HG02642 (cell line): ENCODE measurements at regions not wholly inside any gene's neighbourhood (a gene's known extent, or its start where the extent isn't known, plus 50 kb on each side); places are given as distances from the start of the nearest gene placed in this dataset.

Experiments
- ATAC-seq: cut with Tn5 transposase; IDR thresholded peaks from one replicate; pipeline ENCODE4 v1.9.1; 2021; ENCODE audit warnings: mild to moderate bottlenecking; ENCODE audit not compliant: unreplicated experiment, poor library complexity

DNA sequence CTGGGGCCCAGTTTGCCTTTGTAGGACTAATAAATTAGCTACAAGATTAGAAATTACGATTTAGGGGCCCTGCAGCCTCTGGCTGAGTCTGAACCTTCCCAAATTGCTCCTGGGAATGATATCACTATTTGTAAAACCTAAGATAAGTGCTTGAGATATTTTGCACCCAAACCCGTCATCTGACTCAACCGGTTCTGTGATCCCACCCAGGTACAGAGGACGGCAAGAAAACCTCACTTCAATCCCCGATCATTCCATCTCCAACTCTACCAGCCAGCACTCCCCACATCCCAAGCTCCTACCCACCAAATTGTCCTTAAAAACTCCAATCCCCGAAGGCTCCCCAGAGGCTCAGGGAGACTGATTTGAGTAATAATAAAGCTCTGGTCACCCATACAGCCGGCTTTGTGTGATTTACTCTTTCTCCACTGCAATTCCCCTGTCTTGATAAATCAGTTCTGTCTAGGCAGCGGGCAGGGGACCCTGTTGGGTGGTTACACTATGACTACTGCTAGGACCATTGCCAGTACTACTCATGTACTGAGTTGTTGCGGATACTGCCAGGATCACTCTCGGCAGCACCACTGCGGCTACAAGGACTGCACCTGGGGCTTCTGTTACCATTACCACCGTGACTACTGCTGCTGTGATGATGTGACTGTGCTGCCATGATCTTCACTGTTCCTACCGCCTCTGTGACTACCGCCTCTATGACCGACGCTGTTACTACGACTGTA is 73.1 kb downstream of the IRF8 start:
- ATAC-seq: no peak

DNA sequence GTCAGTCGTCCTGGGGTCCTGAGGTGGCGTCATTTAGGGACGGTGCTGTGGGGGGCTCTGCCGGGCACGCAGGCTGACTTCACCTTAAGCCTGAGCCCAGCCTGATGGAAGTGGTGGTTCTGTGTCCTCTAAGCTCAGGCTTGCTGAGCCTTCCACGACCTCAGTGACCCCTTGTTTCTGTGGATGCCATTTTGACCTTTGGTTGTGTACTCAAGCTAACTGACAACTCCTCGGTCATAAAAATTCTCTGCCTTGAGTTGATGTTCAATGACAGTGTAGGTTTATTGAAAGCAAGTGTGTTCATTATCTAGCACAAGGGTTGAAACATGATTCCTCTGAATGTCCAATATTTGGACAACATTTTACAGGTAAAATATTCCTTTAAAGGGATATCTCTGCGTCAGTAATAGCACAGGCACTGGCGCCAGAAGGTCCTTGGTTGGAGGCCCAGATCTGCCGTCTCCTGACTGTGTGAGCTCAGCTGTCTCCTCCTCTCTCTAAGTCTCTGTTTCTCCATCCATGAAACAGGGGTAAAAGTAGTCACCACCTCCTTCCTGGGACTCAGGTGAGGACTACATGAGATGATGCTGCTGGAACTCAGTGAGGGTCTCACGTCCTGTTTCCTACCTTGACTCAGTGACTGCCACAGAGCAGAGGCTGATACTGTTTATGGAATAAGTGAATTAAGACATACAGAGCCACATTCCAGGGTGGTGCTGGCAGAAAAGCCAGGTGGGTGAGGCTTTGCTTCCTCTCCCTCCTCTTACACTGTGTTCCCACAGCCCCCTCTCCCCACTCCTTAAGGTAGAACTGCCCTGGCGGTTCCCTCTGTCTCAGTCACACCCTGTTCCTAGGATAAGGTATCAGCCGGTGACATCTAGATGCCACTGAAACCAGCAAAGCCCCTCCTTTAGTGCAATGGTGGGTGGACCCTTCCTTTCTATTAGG is 75.7 kb downstream of the IRF8 start:
- ATAC-seq: no peak

DNA sequence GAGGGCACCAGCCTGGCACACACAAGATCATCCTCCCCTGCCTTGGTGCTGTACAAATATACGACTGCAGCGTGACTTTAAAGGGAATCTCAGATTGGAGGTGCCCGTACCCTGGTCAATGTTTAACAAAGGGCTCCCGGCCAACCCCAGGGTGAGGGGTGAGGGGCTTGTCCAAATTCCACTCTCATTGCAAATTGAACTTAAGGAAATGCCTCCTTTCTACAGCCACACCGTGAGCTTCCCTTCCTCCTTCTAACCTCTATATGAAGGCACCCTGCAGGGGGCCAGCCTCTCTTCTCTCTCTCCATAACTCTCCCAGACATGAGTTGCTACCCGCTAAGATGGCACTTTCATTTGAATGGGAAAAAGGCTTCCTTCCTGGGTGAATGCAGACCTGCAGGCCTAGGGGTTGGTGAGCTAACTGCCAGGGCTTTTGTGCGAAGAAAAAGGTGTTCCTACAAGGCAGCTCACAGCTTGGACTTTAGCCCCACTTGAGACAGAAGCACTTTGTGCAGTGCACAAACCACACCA is 76.6 kb downstream of the IRF8 start:
- no peak for ATAC-seq

DNA sequence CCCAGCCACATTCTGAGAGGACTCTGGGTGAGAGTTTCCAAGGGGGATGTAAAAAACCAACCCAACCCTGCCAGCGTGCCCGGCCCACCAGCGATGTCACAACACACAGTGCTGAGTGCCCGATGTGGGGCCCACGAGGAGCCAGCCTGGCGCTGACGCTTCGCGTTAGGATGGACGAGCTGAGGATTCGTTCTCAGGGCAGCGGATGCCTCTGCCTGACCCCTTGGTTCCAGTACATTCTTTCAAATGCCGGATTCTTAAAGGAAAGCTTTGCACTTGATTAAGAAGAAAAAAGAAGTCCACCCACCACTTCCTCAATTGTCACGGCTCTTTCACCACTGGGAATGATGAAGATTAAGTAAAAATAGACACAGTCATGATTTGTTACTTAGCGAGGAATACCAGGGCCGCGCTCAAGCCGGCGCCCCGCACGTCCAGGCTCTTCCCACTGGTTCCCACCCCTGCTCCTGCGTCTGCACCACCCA is 79.4 kb downstream of the IRF8 start:
- ATAC-seq: no peak

DNA sequence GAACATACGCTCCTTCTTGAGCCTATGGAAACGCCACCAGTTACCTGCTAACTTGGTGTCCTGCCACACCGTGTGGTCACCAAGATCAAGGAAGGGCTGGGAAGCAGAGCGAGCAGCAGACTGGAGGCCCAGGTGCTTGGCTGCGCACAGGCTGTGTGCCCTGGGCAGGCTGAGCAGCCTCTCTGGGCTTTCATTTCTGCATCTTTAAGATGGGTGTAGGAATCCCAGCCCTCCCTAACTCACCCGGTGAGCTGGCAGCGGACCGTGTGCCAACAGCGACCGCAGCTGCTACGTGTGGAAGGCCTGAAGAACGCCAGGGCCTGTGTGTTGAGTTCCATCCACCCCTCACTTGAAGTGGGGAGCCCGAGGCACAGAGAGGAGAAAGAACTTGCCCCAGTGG is 80.0 kb downstream of the IRF8 start:
- no peak for ATAC-seq

DNA sequence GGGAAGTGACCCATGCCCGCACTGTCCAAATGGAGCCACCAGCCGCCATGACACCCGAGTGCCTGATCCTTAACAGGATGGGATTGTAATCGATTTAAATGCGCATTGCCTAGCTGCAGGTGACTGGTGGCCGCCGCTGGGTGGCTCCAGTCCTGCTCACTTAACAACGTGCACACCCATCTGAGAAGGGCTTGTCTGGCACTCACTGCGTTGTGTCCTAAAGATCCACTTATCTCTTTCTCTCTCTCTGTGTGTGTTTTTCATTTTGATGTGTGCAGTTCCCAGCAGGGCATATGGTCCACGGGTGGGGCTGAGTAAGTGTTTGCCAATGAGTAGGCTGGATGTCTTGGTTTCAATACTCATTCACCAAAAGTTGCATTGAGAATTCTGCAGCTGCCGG is 80.6 kb downstream of the IRF8 start:
- no peak for ATAC-seq

DNA sequence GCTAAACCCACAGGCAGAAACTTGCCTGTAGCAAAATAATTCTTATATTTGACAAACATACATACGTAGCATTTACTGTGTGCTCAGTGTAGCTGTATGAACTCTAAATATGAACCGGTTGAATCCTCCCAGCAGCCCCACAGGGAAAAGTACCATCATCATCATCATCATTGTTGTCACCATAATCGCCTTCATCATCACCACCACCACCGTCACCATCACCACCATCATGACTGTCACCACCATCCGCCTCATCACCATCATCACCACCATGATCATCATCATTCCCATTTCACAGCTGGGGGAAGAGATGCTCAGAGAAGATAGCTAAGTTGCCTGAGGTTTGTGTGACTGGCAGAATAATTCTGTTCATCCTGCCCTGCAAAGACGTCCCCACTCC is 81.7 kb downstream of the IRF8 start:
- ATAC-seq: no peak

DNA sequence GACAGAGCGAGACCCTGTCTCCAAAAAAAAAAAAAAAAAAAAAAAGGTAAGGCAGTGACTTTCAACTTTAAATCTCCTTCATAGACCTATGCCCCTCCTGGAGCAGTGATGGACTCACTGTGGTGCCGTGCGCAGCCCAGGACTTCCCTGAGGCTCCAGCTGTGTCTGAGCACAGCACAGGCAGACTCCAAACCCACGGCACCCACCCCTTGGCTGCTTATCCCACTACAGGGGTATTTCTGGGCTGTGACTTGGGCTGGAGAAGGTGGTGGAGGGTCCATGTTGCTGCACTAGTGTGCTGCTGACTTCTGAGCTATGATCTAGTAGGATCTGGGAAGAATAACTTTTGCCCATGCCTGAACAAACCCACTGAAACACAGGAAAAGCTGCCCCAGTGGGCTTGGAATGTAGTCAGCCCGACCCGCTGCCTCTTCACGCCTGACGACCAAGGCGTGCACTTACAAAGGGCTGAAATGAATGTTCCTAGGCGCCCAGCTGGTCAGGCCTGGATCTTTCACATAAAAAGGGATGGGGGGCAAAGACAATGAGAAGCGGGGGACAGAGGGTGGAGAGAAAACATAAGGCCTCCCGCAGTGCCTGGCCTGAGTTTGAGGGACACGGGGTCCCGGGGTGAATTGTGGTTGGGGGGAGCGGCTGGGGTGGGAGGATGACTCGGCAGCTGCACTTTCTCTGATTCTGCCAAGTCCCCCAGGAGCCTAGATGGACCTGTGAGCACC is 83.0 kb downstream of the IRF8 start:
- no peak for ATAC-seq

DNA sequence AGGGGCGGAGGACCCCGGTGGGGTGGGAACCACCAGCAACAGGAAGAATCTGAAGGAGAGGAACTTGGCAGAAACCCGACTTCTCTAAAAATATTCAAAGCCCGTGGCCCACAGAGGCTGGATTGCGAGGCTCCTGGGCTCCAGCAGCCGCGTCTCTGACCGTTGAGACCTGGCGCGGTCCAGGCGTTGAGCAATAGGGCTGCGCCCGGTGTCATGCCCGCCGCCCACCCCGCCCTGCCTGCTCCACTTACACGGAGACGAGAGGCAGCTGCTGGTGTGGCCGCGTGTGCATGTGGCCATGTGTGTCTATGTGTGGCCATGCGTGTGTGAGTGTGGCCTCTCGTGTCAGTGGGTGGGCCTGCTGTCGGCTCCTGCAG is 83.6 kb downstream of the IRF8 start:
- no peak for ATAC-seq

DNA sequence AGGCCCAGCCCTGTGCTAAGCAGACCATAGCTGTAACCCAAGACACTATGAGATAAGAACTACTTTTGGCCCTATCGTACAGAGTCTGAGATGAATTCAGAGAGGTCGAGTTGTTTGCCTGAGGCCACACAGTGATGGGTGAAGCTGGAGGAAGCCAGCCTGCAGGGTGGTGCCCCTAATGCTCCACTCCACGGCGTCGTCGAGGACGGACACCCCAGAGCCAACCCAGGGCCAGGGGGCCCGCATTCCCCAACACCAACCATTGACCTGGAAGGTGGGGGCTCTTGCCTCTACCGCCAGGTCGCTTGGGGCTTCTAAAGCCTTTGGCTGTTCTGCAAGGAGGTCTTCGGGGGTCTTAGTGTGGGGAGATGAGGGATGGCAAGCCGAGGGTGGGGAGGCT is 84.1 kb downstream of the IRF8 start:
- ATAC-seq: no peak

DNA sequence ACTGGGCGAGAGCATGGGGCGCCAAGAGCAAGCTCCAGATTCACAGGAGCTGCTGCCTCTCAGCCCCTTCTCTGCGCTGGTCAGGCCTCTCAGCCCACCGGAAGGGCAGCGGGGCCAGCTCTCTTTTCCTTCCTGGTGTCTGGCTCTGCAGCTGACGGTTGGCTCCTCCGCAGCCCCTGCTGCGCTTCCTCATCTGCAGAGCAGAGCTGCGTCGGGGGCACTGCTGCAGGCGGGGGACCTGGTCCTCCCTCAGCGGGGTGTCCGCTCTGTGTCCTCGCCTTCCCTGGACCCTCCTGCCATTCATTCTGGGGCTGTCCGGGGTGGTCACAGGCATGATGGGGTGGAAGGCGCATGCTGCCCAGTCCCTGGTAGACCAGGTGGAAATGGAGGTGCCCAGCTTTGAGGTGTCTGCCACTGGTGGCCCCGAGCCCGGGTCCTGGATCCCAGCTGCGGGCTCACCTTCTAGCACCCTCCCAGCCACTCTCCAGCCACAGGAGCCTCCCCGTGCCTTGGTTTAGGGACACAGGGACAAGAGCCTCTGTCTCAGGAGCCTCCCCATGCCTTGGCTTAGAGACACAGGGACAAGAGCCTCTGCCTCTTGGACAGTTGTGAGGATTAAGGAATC is 84.8 kb downstream of the IRF8 start:
- no peak for ATAC-seq

DNA sequence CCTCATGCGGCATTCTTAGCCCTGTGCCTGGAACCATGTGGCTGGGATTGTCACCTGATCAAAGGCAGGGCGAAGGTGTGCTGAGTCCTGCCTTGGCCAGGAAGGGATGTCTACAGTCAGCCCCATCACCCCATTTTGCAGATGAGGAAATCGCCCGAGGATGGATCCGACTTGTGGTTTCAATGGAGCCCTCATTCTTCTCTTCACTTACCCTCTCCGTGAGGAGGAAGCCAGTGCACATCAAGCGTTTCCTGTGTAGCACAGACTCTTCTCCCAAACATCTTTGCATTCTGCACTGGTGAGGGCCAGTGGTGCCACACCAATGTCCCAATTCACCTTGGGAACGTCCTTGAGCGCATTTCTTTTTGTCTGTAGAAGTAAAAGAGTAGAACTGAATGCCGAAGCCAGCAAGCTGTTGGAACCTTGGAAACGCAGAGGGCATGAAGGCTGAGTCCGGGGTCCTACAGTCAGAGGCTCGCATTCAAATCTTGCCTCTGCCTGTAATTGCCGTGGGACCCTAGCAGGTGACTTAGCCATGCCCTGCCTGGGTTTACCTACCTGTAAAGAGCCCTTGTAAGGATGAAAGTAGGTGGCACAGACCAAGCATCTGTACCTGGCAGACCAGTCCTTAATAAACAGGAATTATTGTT is 85.4 kb downstream of the IRF8 start:
- no peak for ATAC-seq

DNA sequence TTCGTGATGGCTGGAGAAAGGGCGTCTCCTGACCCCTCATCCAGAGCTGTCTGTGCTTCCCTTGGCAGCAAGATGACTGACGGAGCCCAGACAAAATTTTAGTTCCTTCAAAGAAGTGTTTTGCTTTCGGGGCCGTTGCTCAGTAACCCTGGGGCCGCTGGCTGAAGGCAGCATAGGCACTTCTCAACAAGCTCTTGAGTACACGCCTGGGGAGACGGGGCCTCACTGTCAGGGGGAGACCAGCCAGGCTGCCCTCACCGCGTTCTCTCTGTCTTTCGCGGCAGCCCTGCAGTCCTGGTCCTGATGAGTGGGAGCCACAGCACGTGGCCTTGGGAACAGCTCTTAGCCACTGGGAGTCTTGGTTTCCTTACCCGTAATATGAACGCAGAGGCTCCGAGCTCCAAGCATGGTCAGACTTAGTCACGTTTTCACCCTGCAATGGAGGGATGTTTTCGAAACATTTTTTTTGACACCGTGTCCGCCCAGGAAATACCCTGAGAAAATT is 86.0 kb downstream of the IRF8 start:
- no peak for ATAC-seq

DNA sequence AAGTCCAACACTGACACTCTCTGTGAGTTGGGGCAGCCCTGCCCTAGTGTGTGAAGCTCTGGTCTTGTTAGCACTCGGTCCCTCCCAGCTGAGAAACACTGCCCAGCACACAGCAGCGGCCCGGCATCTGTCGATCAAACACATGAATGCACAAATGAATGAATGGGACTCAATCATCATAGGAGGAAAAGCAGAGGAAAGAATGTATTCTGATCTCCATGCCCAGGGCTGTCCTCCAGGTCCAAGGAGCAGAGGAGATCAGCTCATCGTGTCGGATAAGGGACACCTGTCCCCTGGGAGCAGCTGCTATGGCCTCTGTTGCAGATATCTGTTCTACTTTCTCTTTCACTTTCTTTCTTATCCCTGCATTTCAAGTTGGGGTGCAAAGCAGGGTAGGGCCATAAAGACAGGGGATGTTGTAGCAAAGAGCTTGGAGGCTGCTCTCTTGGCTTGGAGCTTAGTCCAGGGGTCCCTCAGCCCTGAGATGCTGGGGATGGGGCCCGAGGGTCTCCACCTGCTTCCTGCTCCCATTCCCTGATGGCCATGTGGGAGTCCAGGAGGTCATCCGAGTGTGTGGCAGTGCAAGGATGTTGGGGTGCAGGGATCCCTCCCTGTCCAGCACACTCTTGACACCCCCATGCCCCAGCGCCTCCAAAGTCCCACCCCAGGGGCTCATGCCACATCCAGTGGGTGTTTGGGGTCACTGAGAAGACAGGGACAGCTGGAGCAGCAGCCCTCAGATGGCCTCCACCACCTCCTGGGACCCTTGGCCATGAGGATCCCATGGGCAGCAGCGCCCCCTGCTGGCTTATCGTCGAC is 88.2 kb downstream of the IRF8 start:
- no peak for ATAC-seq

DNA sequence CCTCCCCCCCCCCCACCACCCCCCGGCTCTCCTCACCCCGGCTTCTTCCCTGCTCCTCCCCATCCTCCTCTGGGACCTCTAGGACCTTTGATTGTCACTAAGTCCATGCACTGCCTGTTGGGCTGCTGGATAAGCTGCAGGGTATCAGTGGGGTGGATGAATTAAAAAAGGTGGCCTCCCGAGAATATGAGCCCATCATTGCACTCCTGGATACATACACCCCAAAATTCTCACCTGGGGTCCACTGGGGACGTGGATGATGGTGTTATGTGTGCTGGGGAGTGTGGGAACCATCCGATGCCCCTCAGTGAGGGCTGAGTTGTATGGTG is 88.8 kb downstream of the IRF8 start:
- ATAC-seq: no peak

DNA sequence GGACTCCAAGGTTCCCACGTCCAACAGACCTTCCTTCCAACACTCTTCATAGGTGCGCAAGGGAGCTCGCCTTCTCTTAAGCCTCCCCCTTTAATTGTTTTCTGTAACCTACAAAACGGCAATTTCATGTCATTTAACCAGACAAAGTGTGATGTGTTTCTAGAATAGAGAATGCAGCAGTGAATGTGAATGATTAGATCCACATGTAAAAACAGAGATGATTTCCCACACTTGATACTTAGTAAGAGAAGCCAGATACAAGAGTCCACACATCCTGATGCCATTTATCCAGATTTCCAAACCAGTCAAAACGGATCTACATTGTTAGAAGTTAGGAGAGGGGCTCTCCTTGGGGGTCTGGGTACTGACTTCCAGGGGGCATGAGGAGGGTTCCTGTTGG is 89.3 kb downstream of the IRF8 start:
- no peak for ATAC-seq

DNA sequence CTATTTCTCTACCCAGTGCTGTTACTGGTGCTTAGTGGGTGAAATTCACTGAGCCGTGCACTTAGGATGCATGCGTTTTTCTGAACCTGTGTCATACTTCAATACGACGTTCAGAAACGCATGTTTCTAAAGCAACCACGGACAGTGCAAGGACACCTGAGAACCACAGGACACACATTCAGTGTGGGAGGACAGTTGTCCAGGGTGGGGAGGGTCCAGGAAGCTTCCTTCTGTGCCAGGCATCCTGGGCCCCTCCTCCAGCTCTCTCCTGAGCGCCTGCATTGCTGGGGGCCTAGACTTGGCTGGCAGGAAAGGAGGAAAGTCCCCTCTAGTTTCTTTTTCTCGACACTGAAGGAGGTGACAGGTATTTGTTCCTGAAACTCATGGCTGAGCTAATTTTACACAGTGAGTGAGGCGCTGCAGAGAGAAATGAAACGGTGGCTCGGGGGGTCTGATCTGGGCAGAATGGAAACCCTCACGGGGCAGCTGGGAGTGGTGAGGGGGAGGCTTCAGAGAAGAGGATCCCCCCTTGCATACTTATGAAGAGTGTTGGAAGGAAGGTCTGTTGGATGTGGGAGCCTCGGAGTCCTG is 89.9 kb downstream of the IRF8 start:
- ATAC-seq: peak; percentile 41

DNA sequence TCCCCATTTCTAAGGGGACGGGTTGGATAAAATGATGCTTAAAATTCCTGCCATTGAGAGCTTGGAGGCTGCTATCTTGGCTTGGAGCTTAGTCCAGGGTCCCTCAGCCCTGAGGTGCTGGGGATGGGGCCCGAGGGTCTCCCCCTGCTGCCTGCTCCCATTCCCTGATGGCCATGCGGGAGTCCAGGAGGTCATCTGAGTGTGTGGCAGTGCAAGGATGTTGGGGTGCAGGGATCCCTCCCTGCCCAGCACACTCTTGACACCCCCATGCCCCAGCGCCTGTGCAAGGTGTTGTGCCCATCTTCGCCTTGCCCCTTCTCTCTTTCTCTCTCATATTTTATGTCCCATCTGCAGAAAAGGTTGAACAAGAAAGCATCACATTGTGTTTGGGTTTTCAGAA is 90.4 kb downstream of the IRF8 start:
- no peak for ATAC-seq
